Left kidney (tissue), 1 donor: ENCODE measurements at regions not wholly inside any gene's neighbourhood (a gene's known extent, or its start where the extent isn't known, plus 50 kb on each side); places are given as distances from the start of the nearest gene placed in this dataset.
A peak's percentile ranks its signal among the peaks of the same experiment; 100 is the strongest.

Experiments
- DNase-seq: peaks from one replicate; pipeline ENCODE4 v3.0.0-alpha.2; 2013

DNA sequence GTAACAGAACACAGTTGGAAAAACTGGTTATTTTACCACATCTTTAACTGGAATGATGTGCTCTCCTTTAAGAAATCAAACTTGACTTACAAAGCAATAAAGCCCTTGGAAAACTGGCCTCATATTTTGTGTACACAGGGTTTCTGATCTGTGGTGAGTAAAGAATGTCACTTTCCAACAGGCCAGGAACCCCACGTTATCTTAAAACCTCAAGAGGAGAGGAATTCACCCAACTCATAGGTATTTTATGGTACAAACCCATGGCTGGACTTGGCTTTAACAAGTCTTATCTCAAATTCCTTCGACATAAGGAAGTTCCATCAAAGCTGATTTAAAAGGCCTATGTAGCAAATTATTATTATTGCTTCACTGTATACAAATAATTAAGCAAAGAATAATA lies 1735.1 kb downstream of the PCDH7 start:
- no peak for DNase-seq

DNA sequence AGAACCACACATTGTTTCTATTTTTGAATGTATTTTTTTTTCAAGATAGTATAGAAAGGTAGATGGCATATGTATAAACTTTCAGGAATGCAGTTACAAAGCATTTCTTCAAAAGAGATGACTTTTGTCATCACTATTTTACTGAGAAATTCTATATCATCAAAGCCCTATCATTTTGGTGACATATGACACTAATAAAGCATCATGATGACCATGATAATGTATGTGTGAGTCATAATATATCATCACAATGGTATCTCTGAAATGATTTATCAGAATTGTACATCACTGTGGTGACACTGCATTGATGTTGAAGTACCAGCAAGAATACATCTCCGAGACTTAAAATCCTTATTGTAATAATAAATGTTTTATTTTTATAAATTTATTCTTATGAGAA lies 1740.8 kb downstream of the PCDH7 start:
- no peak for DNase-seq

DNA sequence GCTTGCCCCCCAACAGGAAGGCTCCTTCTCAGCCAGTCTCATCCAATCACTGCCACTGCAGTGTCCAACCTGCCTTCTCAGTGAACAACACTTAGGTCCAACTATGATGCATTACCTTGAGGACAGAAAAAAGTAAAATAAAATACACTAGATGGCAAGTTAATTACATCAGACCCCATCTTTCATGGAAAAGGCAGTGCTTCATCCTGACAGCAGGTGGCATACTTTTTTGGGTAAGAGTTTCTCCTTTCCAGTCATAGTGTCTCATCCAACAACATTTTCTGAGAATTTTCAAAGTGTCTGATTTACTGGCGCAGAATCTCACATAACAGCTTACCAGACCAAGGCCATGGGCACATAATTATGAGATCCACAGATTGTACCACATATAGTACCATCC lies 1742.8 kb downstream of the PCDH7 start:
- no peak for DNase-seq

DNA sequence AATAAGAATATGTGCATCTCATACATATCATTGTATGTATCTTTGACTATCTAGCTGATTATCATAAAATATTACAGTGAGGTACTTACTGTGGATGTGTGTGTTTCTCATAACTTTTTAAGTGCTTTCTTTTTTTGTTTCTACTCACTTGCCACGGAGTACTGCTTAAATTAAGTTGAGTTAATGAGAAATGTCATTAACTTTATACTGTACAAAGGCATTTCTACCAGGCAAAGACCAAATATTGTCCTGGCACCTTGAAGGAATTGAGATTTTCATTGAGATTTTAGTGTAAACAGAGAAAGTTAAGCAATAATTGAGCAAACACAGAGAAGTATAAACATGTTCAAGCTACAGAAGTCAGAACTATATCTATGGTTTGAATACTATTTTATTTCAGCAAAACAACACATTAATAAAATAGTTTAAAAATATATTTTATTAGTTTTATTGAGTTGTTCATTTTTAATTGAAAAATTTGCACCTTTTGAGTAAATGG lies 1750.0 kb downstream of the PCDH7 start:
- DNase-seq: no peak

DNA sequence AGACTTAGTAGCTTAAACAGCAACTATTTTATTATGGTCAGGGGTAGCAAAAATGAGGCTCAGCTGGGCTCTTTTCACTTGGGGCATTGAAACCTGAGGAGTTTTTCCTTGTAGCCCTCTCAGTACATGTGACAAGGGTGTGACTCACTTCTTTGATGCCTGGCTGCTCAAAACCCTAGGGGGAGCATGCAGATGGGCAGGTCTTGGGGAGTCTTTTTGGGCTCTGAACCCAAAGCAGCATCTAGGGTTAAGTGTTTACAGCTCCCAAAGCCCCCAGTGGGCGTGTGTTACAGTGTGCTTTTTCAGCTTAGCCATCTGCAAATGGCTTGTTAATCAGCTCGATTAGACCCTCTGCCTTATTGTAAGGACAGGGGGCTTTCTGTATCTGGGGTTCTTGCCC lies 1752.7 kb downstream of the PCDH7 start:
- DNase-seq: no peak

DNA sequence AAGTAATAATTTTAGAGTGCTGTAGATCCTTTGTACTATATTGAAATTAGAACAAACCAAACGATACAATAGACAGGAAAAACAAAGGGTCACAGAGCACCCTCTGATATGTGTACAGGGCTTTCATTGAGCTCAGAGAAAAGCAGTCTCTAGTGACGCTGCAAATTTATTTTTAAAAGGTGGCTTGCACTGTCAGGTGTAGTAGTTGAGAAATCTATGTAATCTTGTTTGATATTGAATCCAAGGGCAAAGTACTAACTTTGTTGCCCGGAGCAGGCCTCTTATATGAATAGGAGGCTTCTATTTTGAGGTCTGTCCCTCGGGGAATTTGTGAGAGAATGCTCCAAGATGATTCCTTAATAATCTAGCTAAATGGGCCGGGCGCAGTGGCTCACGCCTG lies 1755.5 kb downstream of the PCDH7 start:
- DNase-seq: no peak

DNA sequence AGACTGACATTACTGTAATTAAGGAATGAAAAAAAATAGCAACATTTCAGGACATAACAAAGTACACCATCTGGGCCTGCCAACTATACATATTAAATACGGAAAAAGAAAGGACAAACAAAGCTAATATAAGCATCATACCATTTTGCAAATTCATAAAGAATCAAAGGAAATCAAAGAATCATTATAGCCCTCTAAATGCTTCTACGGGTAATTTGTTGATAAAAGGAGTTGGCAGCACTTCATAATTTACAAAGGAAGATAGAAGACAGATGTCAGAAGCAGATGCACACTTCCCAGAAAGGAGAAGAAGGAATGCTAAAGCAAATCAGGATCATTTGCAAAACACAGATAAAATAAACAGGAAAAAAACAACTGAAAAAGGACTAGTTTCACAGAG lies 1757.3 kb downstream of the PCDH7 start:
- DNase-seq: no peak

DNA sequence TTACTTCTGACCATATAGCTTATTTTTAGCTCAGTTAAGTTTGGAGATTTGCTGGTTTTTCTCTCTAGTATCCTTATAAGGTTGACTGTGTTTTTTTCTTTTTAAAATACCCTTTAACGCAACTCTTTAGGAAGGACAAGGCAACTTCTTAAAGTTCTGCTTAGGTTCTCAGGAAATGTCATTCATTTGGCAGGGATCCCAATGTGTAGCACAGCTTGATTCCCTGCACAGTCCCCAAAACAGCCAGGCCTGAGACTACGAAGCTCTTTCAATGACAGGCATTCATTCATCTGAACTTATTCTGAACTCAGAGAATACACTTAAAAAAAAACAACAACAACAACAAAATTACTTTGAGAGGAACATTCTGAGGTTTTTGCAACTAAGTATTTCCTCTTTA lies 1765.8 kb downstream of the PCDH7 start:
- peak; percentile 17 for DNase-seq

DNA sequence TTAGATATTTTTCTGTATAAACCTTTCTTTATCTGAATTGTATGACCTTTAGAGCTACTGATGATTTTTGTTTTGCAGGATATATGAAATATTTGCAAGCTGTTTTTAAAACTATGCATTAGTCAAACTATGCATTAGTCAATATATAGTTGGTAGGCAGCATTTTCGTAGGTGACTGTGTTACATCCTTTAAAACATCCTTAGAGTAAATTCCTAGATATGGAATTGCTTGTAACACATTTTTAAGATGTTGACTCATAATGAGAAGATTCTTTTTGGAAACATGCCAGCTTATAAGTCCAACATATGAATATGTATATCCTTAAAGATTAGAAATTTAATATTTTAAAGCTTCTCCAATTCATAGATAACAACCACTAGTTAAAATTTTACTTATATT lies 1768.5 kb downstream of the PCDH7 start:
- DNase-seq: no peak

DNA sequence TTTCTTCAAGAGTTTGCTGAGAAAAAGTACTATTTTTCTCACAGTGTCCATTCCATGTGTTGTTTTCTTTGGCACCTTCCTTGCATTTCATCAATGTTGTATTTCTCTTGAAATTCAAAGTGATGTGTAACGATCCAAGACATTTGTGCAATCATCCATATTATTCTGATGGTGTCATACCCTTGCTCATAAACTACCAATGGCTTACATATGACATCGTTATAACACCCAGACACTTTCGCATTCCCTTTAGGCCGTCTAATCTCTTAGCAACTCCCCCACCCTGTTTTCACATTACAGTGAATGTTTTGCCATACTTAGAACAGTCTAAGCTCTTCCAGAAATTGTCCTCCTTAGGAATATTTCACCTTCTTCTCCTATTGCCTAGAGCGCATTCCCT lies 1779.0 kb downstream of the PCDH7 start:
- DNase-seq: no peak

DNA sequence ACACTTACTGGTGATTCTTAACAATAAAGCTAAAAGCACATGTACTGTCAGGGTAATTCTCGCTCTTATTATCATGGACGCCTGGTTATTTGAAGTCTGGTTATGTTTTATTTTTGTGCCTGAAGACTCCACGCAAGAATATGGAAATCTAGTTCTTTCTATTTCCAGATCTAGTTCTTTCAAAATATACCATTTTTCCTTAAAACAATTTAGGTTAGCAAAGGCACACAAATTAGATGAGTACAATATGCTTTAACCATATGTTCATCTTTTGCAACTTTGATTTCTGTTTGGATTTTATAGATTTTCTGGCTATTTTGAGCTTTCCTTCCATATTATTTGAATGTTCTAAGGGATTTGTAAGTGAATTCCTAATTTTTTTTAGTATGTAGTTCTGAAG lies 1783.1 kb downstream of the PCDH7 start:
- DNase-seq: no peak

DNA sequence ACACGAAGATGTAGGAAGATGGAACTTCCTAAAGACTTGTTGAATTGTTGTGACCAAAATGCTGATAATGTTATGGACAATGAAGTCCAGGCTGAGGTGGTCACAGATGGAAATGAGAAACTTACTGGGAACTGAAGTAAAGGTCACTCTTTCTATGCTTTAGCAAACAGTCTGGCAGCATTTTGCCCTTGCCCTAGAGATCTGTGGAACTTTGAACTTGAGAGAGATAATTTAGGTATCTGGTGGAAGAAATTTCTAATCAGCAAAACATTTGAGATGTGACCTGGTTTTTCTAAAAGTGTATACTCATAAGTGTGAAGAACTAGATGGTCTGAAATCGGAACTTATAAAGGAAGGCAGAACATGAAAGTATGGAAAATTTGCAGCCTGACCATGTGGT lies 1785.9 kb downstream of the PCDH7 start:
- no peak for DNase-seq

DNA sequence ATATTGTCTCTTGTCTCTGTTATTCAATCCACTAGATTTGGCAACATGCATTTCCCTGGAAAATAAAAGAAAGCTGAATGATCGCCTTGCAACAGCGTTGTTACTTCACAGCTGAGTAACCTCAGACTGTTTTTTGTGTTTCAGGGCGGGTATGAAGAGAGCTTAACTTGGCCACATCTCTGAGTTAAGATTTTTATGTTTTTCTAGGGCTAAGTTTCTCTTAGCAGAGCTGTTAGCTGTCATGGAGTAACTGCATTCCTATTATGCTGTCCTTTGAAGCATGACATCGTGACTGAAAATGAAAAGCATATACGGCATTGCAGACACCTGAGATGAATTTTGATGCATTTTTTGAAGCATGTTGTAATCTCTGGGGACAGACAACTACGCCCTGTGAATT lies 1798.9 kb downstream of the PCDH7 start:
- peak; percentile 19 for DNase-seq

DNA sequence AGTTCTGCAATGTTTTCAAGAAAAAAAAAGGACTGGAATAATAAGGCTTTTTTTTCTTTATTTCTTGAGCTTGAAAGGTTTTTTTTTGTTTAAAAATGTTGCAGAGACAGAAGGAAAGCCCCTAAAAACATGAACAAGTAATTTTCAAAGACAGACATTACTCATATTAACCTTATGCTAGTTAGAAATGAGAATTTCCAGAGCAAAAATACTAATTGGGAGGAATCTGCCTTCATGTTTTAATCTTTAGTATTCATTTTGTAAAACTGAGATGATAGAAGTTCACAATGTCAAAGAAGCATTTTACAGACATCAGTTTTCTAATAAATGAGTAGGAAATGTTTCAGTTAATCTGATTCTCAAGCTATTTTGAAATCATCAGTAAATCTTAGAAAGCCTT lies 1805.3 kb downstream of the PCDH7 start:
- no peak for DNase-seq

DNA sequence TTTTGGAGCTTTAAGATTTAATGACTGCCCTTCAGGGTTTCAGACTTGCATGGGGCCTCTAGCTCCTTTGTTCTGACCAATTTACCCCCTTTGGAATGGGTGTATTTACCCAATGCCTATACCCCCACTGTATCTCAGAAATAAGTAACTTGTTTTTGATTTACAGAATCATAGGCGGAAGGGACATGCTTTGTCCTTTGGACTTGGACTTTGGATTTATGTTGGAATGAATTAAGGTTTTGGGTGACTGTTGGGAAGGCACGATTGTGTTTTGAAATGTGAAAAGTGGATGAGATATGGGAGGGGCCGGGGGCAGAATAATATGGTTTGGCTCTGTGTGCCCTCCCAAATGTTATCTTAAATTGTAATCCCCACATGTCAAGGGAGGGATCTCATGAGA lies 1824.7 kb downstream of the PCDH7 start:
- DNase-seq: no peak

DNA sequence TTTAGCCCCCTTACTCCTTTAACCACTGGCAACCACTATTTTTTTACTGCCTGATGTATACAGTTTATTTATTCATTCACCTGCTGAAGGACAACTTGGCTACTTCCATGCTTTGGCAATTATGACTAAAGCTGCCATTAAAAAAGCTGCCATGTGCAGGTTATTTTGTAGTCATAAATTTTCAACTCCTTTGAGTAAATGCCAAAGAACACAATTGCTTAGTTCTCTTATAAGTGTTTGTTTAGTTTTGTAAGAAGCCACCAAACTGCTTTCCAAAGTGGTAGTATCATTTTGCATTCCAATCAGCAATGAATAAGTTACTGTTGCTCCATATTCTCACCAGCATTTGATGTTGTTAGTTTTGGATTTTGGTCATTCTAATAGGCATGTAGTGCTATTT lies 1831.8 kb downstream of the PCDH7 start:
- DNase-seq: no peak

DNA sequence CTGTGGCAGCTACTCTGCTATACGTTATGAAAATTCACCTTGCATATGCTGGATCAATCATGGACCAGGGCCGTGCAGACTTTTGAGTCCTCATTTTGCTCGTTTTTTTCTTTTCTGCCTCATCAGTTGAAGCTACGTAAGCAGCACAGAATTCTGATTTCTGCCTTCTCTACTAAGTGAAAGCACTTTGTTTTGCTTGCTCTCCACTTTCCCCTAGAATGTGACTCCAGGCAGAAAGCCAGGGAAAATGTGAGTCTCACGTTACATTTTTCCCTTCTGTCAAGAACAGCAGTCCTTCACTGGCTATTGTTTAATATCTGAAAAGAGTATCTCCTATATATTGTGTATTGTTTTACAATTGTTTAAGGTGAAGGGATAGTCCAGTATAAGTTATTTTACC lies 1840.1 kb downstream of the PCDH7 start:
- peak; percentile 19 for DNase-seq

DNA sequence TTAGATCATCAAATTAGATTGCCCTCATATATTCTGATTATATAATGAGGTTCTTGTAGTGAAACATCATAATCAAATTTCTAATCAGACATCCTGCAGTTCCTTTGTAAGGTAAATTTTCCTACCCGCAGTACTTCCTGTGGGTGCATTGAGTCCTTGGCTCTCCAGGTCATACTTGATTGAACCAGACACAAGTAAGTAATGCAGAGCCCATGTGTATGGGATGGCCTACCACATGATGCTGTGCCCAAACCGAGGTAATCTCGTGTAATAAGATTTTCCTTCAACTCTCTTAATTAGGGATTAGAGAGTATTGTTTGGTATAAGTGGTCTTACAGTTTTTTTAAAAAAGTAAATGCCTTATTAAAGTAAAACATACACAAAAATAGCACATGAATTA lies 1841.8 kb downstream of the PCDH7 start:
- DNase-seq: no peak

DNA sequence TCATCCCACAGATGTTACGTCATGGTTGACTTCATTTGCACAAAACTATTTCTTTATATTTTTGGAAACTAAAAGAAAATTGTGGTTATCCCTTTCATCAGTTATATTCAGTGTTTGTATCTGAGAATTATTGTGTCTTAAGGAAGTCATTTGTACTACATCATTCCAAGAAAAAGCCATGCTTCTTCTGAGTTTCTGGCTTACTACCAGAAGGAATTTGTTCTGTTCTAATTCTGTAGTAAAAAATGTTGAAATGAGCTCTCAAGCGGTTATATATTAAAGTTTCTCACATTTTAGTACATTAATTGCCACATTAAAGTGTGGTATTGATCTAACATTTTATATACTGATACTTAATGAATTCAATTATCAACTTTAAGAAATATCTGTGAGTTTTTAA lies 1844.5 kb downstream of the PCDH7 start:
- no peak for DNase-seq

DNA sequence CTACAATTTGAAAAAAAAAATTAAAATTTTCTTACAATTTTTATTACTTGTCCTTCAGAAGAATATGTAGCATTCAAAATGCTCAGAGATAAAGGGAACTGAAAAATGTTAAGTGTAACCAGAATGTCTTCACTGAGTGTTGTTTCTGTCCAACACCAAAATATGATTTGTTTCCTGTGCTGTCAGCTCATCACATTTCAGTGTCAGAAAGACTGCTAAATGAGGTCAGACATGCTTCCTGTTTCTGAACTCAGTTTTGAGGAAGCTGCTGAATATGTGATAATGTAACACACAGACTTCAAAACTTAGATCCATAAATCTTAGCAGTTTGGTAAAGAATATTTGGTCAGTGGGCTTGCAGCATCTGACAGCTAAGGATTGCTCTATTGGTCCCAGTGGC lies 1849.7 kb downstream of the PCDH7 start:
- no peak for DNase-seq

DNA sequence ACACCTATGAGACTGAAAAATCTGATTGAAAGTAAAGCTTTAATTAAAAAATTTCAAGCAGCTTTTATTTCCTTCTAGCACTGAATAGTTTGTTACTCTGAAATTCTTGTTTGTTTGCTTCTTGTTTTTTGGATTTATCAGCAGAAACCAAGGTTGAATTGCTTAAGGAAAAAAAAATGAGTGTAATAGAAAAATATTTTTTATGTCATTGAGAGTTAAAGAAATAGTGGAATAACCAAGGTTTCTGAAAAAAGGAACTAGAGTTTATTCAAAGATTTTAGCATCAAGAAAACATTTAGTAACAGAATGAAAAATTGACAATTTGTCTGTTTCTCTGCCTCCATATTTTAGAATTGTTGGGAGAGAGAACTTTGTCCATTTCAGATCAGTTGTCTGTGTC lies 1852.2 kb downstream of the PCDH7 start:
- no peak for DNase-seq

DNA sequence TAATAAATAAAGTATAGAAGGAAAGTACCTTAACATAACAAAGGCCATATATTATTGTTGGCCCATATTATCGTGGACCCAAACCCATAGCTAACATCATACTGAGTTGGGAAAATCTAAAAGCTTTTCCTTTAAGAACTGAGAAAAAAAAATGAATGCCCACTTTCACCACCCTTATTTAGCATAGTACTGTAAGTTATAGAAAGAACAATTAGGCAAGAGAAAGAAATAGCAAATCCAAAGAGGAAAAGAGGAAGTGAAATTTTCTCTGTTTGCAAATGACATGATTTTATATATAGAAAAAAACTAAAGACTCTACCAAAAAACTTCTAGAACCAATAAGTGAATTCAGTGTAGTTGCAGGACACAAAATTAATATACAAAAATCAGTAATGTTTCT lies 1854.6 kb downstream of the PCDH7 start:
- no peak for DNase-seq

DNA sequence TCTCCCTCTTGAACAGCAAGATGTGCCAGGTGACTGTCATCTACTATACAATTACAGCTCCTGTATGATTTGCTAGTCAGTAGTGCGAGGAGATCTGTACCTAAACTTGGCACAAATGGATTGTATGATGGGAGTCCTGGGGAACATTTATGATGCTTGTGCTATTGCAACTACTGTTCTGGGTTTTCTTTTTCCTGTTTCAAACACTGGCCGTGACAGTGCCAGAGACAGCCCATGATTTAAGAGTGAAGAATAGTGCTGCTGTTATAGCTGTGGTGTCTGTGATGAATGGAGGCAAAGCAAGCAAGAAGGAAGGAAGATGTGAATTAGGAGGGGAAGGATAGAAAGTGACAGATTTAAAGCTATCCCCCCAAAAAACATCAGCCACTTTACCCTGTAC lies 1868.9 kb downstream of the PCDH7 start:
- no peak for DNase-seq

DNA sequence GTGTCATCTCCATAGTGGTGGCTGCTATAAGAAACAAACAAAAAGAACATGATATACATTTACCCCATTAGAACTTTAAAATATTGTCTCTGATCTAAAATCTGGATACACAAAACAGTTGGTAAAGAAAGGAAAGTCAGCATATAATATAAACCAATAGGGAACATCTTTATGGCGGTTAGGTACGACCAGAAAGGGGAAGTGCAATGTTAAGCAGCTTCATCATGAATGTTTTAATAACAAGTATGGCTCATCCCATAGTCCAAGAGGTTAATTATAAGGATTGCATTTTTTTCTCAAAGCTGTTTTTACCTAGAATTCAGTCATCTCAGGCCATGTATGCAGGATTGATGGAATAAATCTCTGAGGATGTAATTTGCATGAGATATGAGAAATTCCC lies 1869.7 kb downstream of the PCDH7 start:
- DNase-seq: no peak

DNA sequence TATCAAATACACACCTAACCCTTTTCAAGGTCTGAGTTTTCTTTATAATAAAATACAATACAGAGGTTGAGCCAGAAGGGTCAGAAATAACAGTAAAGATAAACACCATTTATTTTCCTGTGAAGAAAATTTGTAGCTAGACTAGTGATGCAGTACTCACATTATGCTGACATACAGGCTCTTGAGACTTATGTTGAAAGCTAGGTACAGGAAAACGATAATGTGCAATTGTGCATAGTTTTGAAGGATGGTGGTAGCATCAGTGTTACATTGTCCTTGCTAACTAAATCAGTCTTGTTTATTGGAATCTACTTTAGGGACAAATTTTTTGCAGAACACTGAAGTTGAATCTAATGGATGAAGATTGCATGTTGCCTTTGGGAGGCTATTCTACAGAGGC lies 1877.2 kb downstream of the PCDH7 start:
- no peak for DNase-seq

DNA sequence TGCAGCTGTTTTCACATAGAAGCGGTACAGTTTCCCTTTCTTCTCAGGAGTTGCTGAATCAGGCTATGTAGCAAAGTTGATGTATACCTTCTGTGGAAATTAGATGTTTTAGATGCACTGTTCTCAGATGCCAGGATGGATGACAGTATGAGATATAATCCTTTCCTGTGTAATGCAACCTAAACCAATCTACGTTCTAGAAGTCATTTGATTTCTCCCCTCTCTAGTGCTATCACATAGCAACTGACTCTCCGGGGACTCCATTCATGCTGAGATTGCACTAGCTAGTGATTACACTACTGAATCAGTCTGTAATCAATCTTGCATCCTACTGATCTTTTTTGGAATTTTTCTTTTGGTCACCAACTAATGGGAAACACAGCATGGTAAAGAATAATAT lies 1881.7 kb downstream of the PCDH7 start:
- DNase-seq: no peak
